Loucy (cell line): ENCODE measurements at regions not wholly inside any gene's neighbourhood (a gene's known extent, or its start where the extent isn't known, plus 50 kb on each side); places are given as distances from the start of the nearest gene placed in this dataset.
"Not testable (repeated sequence)": the region's sequence is repeated elsewhere in the genome, so short reads cannot be mapped to it uniquely, and the experiment has no call there.

Experiments used
- CTCF ChIP-seq: fragments of 200-600 bp; sonication (generic); conservative IDR thresholded peaks from 2 replicates; pipeline ENCODE4 v1.5.1; 2014; ENCODE audit warnings: mild to moderate bottlenecking, antibody characterized with exemption, low read length
- EZH2phosphoT487 ChIP-seq: fragments of 200-600 bp; IDR thresholded peaks from 2 replicates; pipeline ENCODE4 v1.6.1; 2018; ENCODE audit warnings: antibody characterized with exemption, mild to moderate bottlenecking, moderate library complexity, borderline replicate concordance

- not testable (repeated sequence) for TF ChIP-seq CTCF, EZH2phosphoT487
These were observed 58.4 kb upstream of the PPIAL4F start for GRCh38 chr1:144534286-144534685.
